BLaER1 treated with 17β-estradiol and CSF1 and Interleukin-3, amounts not matched to agents 10 nM and 100 nM (cell line): ENCODE measurements at regions not wholly inside any gene's neighbourhood (a gene's known extent, or its start where the extent isn't known, plus 50 kb on each side); places are given as distances from the start of the nearest gene placed in this dataset.

Experiments
- H3K27ac ChIP-seq, 11 experiments: shearing (Covaris generic); formaldehyde crosslinking; 2 replicates each; pipeline ENCODE4 v1.8.1; 2022
- H3K27me3 ChIP-seq, 11 experiments: shearing (Covaris generic); formaldehyde crosslinking; 2 replicates each; pipeline ENCODE4 v1.8.1; 2022
- H3K36me3 ChIP-seq, 11 experiments: shearing (Covaris generic); formaldehyde crosslinking; 2 replicates each; pipeline ENCODE4 v1.8.1; 2022
- H3K4me1 ChIP-seq, 10 experiments: shearing (Covaris generic); formaldehyde crosslinking; 2 replicates each; pipeline ENCODE4 v1.8.1; 2022
- H3K4me2 ChIP-seq, 11 experiments: shearing (Covaris generic); formaldehyde crosslinking; 2 replicates each; pipeline ENCODE4 v1.8.1; 2022
- H3K4me3 ChIP-seq, 10 experiments: shearing (Covaris generic); formaldehyde crosslinking; 2 replicates each; pipeline ENCODE4 v1.8.1; 2022
- H3K9ac ChIP-seq, 11 experiments: shearing (Covaris generic); formaldehyde crosslinking; 2 replicates each; pipeline ENCODE4 v1.8.1; 2022
- H3K9me3 ChIP-seq, 11 experiments: shearing (Covaris generic); formaldehyde crosslinking; replicated peaks in 1 of 11; 2 replicates each; pipeline ENCODE4 v1.8.1; 2022
- H4K20me1 ChIP-seq, 11 experiments: shearing (Covaris generic); formaldehyde crosslinking; 2 replicates each; pipeline ENCODE4 v1.8.1; 2022
- Cebpa-rat ChIP-seq, 11 experiments: shearing (Covaris generic); IDR thresholded peaks; 2 replicates each; pipeline ENCODE4 v1.8.1; 2022

DNA sequence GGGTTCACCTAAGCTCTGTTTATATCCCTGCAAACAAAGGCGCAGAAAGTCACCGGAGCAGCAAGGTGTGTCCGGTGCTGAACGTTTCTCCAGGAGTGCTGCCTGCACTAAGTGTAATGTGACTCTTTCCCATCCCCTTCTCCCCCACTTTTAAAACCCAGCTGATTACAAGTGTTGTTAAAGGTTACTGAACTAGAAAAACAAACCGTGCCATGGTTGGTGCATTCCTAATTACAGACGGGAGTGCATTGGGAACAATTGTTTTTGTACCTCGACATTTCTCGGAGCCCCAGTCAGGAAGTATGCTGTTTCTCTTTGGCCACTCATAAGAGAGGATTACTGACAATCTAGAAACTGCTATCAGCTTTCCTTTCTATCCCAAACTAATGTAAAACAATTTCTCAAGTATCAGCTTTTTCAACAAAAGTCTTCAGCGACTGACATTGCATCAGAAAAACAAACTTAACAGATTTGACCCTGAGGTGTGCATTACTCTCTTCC, 441.0 kb upstream of the SALL1 start:
- no peak for TF ChIP-seq Cebpa-rat (IDR thresholded peaks at IDR 0.05)
- H3K9ac ChIP-seq = no peak overlapping the region
- no peaks in the 10 kb centered on the region for H3K27me3 ChIP-seq
- no peaks in the 10 kb centered on the region for H4K20me1 ChIP-seq
- peak overlapping the region in 10 of 11 experiments; percentile 12 to 76 (median 38); a peak in 16 of 22 replicates for H3K4me2 ChIP-seq
- peaks cover under 1 to 17% (median 14%) of the 10 kb centered on the region in 11 experiments; a peak in 19 of 22 replicates for H3K9me3 ChIP-seq
- H3K27ac ChIP-seq = no peak overlapping the region
- no peaks in the 10 kb centered on the region; a peak in 1 of 22 replicates for H3K36me3 ChIP-seq
- H3K4me1 ChIP-seq = peaks cover 6 to 52% (median 40%) of the 10 kb centered on the region in 10 experiments; a peak in 18 of 20 replicates
- H3K4me3 ChIP-seq = no peak overlapping the region

DNA sequence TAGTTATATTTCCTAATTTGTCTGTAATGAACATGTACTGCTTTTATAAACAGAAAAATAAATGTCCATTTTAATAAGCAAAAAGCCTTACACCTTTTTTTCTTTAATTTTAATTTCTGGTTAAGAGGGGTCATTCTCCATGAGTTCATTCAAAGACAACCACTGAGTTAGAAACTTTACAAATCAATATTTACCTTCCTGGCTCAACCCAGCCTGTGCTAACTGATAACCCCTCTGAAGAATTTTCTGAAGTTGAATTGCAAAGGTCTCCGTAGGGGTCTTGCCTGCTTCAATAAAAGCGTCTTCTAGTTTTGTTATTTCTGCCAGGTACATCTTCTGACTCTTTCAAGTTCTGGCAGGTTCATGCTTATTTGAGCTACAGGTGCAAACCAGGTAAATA, 440.4 kb upstream of the SALL1 start:
- Histone ChIP-seq H3K9ac (no peak overlapping the region), H3K4me1 (peaks cover 6 to 51% (median 40%) of the 10 kb centered on the region in 10 experiments; a peak in 18 of 20 replicates), H3K27ac (no peak overlapping the region), H3K4me2 (peak overlapping the region in 9 of 11 experiments; percentile 19 to 76 (median 45); a peak in 16 of 22 replicates), H4K20me1 (no peaks in the 10 kb centered on the region), H3K36me3 (no peaks in the 10 kb centered on the region), H3K9me3 (peaks cover 0 to 12% (median 8%) of the 10 kb centered on the region in 11 experiments; a peak in 12 of 22 replicates), H3K27me3 (no peaks in the 10 kb centered on the region), H3K4me3 (no peak overlapping the region)
- no peak for TF ChIP-seq Cebpa-rat (IDR thresholded peaks at IDR 0.05)

DNA sequence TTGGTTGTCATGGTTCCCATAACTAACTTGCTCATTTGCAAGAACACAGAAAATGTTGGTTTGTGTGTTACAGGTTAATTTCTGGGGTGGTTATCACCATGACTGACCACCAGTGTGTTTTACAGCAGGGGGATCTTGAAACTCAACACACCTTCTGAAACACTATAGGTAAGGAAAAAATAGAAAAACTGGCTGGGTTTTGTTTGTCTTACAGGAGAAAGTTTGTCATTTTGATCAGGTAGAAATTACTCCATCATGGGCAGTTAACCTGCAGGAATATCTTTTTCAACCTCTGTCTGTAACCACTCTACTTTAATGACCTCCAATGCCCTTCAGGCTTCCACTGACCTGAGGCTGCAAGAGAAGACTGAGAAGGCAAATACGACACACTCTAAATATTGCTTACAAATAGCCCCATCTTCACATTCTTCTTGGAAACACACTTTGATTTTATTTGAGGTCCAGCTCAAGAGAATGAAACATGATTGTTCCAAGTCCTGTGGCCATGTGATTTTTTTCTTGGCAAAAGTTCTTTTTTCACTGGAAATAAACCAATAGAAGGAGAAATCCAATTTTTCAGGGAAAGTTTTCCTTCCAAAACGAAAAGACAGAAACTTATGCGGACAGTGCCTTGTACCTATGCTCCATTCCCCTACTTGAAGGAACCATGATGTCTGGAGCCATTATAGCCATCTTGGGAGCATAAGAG, 428.7 kb upstream of the SALL1 start:
- no peak overlapping the region for H3K4me3 ChIP-seq
- H3K4me1 ChIP-seq = peaks cover 11 to 30% (median 24%) of the 10 kb centered on the region in 10 experiments
- H3K4me2 ChIP-seq = no peak overlapping the region
- no peaks in the 10 kb centered on the region for H3K9me3 ChIP-seq
- H3K27me3 ChIP-seq = peaks cover 0 to 4% (median 0%) of the 10 kb centered on the region in 11 experiments; a peak in 3 of 22 replicates
- H3K27ac ChIP-seq = no peak overlapping the region
- TF ChIP-seq Cebpa-rat (IDR thresholded peaks at IDR 0.05) = no peak
- H3K36me3 ChIP-seq = no peaks in the 10 kb centered on the region
- no peak overlapping the region for H3K9ac ChIP-seq
- no peaks in the 10 kb centered on the region for H4K20me1 ChIP-seq

DNA sequence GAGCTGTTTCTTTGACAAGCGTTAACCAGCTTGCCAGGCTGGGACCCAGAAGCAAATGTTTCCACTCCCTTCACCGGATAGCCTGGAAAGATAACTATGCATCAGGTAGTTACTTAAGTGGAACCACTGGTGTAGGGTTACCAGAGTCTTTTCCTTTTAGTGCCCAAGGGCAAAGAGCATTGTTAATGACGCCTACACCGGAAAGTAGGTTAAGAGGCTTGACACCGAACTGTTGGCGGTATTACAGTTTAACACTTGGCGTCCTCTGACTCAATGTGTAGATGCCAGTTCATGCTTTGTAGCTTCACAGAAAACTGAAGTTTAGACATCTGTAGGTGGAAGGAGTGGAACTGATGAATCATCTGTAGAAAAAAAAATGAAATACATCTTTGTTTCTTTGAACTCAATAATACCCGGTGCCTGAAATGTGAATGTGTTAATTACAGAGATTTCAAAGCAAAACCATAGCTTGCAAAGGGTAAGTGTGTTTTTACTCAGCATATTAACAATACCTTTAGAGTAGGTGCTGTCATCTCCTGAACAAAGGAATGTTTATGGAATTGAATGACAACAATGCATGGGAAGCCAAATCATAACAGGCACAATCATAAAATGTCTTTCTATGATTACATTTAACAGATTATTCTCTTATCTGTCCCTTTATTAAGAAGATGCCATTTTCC, 426.7 kb upstream of the SALL1 start:
- Histone ChIP-seq H3K27me3 (peaks cover 0 to 4% (median 0%) of the 10 kb centered on the region in 11 experiments; a peak in 3 of 22 replicates), H3K4me3 (no peak overlapping the region), H3K4me2 (peak overlapping the region; percentile 15 to 72 (median 57)), H3K36me3 (no peaks in the 10 kb centered on the region), H3K4me1 (peaks cover 25 to 47% (median 40%) of the 10 kb centered on the region in 10 experiments), H4K20me1 (no peaks in the 10 kb centered on the region), H3K27ac (no peak overlapping the region), H3K9ac (no peak overlapping the region), H3K9me3 (no peaks in the 10 kb centered on the region)
- no peak for TF ChIP-seq Cebpa-rat (IDR thresholded peaks at IDR 0.05)

DNA sequence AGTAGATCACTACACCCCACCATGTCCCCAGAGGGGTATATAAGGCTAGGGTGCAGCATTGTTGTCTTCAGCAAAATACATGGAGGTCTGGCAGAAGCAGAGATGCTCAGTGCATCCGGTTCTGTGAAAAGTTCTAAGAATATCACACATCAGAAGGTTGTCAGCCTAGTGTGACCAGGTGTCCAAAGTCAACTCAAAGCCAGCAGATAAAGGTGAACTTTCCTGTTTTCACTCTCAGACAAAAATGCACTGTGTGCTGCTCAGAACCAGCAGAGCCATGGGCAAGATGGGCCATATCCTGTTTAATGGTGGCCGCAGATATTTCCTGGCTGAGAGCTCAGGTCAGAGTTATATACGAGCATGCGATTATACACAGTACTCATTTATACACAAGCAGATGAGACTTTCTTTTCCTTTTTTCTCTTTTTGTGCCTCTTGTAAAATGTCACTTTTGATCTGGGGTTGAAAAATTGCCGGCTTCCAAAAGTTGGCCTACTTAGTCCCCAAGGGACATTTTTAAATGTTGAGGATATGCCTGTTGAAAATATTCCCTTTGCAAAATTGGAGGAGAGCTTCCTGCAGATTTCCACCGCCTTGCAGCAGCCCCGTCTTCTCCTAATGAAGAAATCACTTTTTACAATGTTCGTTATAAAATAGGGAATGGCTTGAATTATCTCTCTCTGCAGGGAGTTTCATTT, 425.6 kb upstream of the SALL1 start:
- Histone ChIP-seq H3K27me3 (peaks cover 0 to 4% (median 0%) of the 10 kb centered on the region in 11 experiments; a peak in 3 of 22 replicates), H3K27ac (no peak overlapping the region), H3K4me2 (peak overlapping the region; percentile 15 to 72 (median 57); a peak in 17 of 22 replicates), H3K9ac (no peak overlapping the region), H3K9me3 (no peaks in the 10 kb centered on the region), H4K20me1 (no peaks in the 10 kb centered on the region), H3K4me1 (peaks cover 30 to 51% (median 45%) of the 10 kb centered on the region in 10 experiments), H3K4me3 (no peak overlapping the region), H3K36me3 (no peaks in the 10 kb centered on the region)
- no peak for TF ChIP-seq Cebpa-rat (IDR thresholded peaks at IDR 0.05)

DNA sequence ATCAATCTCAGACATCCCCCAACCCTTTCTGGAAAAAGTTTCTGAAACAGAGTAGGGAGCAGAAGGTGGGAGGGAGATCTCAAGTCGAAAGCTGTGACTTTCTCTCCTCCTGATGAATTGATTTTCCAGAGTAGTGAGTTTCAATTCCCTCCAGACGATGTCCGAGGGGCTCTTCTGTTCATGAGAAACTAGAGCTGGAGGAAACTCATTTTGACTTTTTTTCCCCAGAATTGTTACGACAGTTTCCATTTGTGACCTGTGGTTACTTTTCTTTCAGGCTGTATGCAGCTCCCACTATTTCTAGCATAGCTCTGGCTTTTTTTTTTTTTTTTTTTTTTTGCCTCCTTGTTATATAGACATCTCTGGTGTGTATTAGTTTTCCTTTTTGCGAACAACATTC, 422.1 kb upstream of the SALL1 start:
- no peak for TF ChIP-seq Cebpa-rat (IDR thresholded peaks at IDR 0.05)
- Histone ChIP-seq H3K9ac (no peak overlapping the region), H3K27me3 (peaks cover 0 to 4% (median 0%) of the 10 kb centered on the region in 11 experiments; a peak in 3 of 22 replicates), H3K4me1 (peaks cover 61 to 83% (median 75%) of the 10 kb centered on the region in 10 experiments), H3K27ac (no peak overlapping the region), H4K20me1 (peaks cover 0 to 4% (median 0%) of the 10 kb centered on the region in 11 experiments; a peak in 3 of 22 replicates), H3K4me2 (peak overlapping the region in 7 of 11 experiments; percentile 5 to 38 (median 30); a peak in 10 of 22 replicates), H3K36me3 (no peaks in the 10 kb centered on the region), H3K9me3 (no peaks in the 10 kb centered on the region), H3K4me3 (no peak overlapping the region)

DNA sequence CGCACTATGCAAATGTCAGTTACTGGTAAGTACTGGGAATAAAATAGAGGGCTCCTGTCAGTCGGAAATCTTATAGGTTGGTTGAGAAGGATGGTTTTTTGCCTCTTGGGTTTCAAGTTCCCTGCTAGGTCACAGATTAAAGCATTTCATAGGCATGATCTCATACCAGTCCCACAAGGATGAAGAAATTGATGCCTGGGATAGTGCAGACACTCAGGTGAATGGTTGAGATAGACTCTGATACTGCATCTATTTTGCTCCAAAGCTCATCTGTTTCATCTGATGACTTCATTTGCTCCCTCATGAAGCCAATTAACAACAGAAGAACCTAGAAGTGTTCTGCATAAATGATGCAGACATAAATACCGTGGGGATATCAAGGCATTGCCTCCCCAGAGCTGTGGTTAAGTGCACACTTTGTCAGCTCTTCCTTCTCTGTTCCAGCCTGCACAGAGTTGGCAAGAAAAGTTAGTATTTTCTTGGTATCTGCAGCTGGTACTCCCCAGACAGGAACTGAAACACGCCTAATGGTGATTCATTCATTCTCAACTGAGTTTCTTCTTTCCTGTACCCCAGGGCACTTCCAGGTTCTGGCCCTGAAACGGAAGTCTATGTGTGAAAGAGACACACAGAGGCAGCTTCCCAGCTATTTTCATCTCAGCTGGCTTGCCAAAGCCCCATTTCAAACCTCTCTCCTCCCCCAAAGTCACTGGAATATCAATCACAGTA, 418.3 kb upstream of the SALL1 start:
- Histone ChIP-seq H3K4me1 (peaks cover 33 to 79% (median 59%) of the 10 kb centered on the region in 10 experiments), H3K4me2 (peak overlapping the region; percentile 64 to 85 (median 77)), H3K4me3 (no peak overlapping the region), H3K36me3 (no peaks in the 10 kb centered on the region), H3K27me3 (no peaks in the 10 kb centered on the region), H4K20me1 (peaks cover 0 to 4% (median 0%) of the 10 kb centered on the region in 11 experiments; a peak in 3 of 22 replicates), H3K9ac (peak overlapping the region in 6 of 11 experiments; percentile 29 to 71 (median 56); a peak in 9 of 22 replicates), H3K9me3 (peaks cover 0 to 14% (median 4%) of the 10 kb centered on the region in 11 experiments; a peak in 7 of 22 replicates), H3K27ac (peak overlapping the region in 9 of 11 experiments; percentile 49 to 88 (median 77); a peak in 18 of 22 replicates)
- TF ChIP-seq Cebpa-rat (IDR thresholded peaks at IDR 0.05) = no peak; a peak in 1 of 22 replicates

DNA sequence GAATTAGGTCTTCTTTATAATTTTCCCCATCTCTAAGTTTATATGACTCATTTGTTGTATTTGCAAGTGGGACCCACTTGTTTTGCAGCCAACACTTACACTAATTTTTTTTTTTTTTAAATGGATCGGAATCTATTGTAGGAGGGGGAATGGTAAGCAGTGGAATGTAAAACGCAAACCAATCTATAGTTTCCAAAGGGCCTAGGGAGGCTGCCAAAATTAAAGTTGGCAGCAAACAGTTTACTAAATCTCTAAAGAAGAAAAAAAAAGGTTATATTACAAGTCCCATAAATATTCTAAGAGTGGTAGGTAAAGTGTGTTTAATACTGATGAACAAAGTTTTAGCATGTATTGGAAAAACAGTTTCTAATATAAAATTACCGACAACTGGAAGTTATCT, 416.8 kb upstream of the SALL1 start:
- no peak for TF ChIP-seq Cebpa-rat (IDR thresholded peaks at IDR 0.05)
- H3K9ac ChIP-seq = no peak overlapping the region
- H3K27me3 ChIP-seq = no peaks in the 10 kb centered on the region
- no peak overlapping the region for H3K4me3 ChIP-seq
- no peaks in the 10 kb centered on the region for H3K36me3 ChIP-seq
- H3K4me1 ChIP-seq = peaks cover 37 to 65% (median 52%) of the 10 kb centered on the region in 10 experiments
- H3K9me3 ChIP-seq = peaks cover 0 to 23% (median 14%) of the 10 kb centered on the region in 11 experiments; a peak in 12 of 22 replicates
- peak overlapping the region in 9 of 11 experiments; percentile 64 to 85 (median 79); a peak in 13 of 22 replicates for H3K4me2 ChIP-seq
- H4K20me1 ChIP-seq = peaks cover 0 to 4% (median 0%) of the 10 kb centered on the region in 11 experiments; a peak in 3 of 22 replicates
- peak overlapping the region in 3 of 11 experiments; percentile 35 to 84 (median 79); a peak in 4 of 22 replicates for H3K27ac ChIP-seq
